H9 (cell line): ENCODE measurements at regions not wholly inside any gene's neighbourhood (a gene's known extent, or its start where the extent isn't known, plus 50 kb on each side); places are given as distances from the start of the nearest gene placed in this dataset.

ENCODE experiments used
- DNase-seq: peaks from one replicate; pipeline ENCODE4 v3.0.0-alpha.2; 2017
- H2AFZ ChIP-seq: one replicate; pipeline ENCODE4 v1.6.1; 2013; ENCODE audit warnings: mild to moderate bottlenecking, low read length, control low read depth, moderate library complexity
- H2AK5ac ChIP-seq: 2 replicates; pipeline ENCODE4 v1.6.1; 2013; ENCODE audit warnings: low read length, control low read depth, mixed read lengths; ENCODE audit not compliant: insufficient read length
- H2BK120ac ChIP-seq: one replicate; pipeline ENCODE4 v1.6.1; 2013; ENCODE audit warnings: low read depth, mild to moderate bottlenecking, low read length, control low read depth, inconsistent platforms; ENCODE audit not compliant: poor library complexity, severe bottlenecking
- H2BK12ac ChIP-seq: 2 replicates; pipeline ENCODE4 v1.6.1; 2013; ENCODE audit warnings: low read length, control low read depth, mixed read lengths, low read depth; ENCODE audit not compliant: insufficient read length
- H2BK15ac ChIP-seq: 2 replicates; pipeline ENCODE4 v1.6.1; 2013; ENCODE audit warnings: low read depth, low read length, control low read depth
- H2BK20ac ChIP-seq: one replicate; pipeline ENCODE4 v1.6.1; 2013; ENCODE audit warnings: low read depth, mild to moderate bottlenecking, low read length, control low read depth, inconsistent platforms; ENCODE audit not compliant: poor library complexity, severe bottlenecking
- H2BK5ac ChIP-seq: 2 replicates; pipeline ENCODE4 v1.6.1; 2013; ENCODE audit warnings: low read length, control low read depth, mixed read lengths; ENCODE audit not compliant: insufficient read length
- H3K14ac ChIP-seq: 2 replicates; pipeline ENCODE4 v1.6.1; 2013; ENCODE audit warnings: low read length, control low read depth; ENCODE audit not compliant: insufficient read depth
- H3K18ac ChIP-seq: 2 replicates; pipeline ENCODE4 v1.6.1; 2013; ENCODE audit warnings: low read depth, mild to moderate bottlenecking, mixed read lengths, low read length, control low read depth; ENCODE audit not compliant: insufficient read length
- H3K23ac ChIP-seq: 2 replicates; pipeline ENCODE4 v1.6.1; 2013; ENCODE audit warnings: low read length, control low read depth, mixed read lengths, low read depth; ENCODE audit not compliant: insufficient read length
- H3K23me2 ChIP-seq: 2 replicates; pipeline ENCODE4 v1.6.1; 2013; ENCODE audit warnings: low read depth, mild to moderate bottlenecking, mixed read lengths, low read length, control low read depth; ENCODE audit not compliant: insufficient read length, poor library complexity, severe bottlenecking
- H3K27ac ChIP-seq: 2 replicates; pipeline ENCODE4 v1.5.1; 2013; ENCODE audit warnings: low read length, control low read depth, mixed read lengths, low read depth; ENCODE audit not compliant: insufficient read length
- H3K27me3 ChIP-seq: 2 replicates; pipeline ENCODE4 v1.6.1; 2013; ENCODE audit warnings: low read length, control low read depth, inconsistent platforms; ENCODE audit not compliant: insufficient read depth
- H3K4ac ChIP-seq: 2 replicates; pipeline ENCODE4 v1.6.1; 2013; ENCODE audit warnings: low read depth, mild to moderate bottlenecking, control low read depth, inconsistent platforms, low read length, moderate library complexity
- H3K4me1 ChIP-seq: 2 replicates; pipeline ENCODE4 v1.6.1; 2013; ENCODE audit warnings: low read length, control low read depth, inconsistent platforms; ENCODE audit not compliant: insufficient read depth
- H3K4me2 ChIP-seq: 2 replicates; pipeline ENCODE4 v1.6.1; 2013; ENCODE audit warnings: low read length, control low read depth, mixed read lengths; ENCODE audit not compliant: insufficient read length, insufficient read depth
- H3K56ac ChIP-seq: 2 replicates; pipeline ENCODE4 v1.6.1; 2013; ENCODE audit warnings: low read depth, mild to moderate bottlenecking, mixed read lengths, low read length, control low read depth; ENCODE audit not compliant: insufficient read length
- H3K79me1 ChIP-seq: 2 replicates; pipeline ENCODE4 v1.6.1; 2013; ENCODE audit warnings: low read depth, mild to moderate bottlenecking, moderate library complexity, low read length, control low read depth, inconsistent platforms; ENCODE audit not compliant: insufficient read depth, poor library complexity, severe bottlenecking
- H3K79me2 ChIP-seq: 2 replicates; pipeline ENCODE4 v1.6.1; 2013; ENCODE audit warnings: low read length, control low read depth, inconsistent platforms; ENCODE audit not compliant: insufficient read depth
- H3K9ac ChIP-seq: 2 replicates; pipeline ENCODE4 v1.6.1; 2013; ENCODE audit warnings: low read length, control low read depth, mixed read lengths; ENCODE audit not compliant: insufficient read length; ENCODE audit errors: extremely low read depth
- H3K9me3 ChIP-seq: one replicate; pipeline ENCODE4 v1.6.1; 2013; ENCODE audit warnings: low read depth, low read length, inconsistent platforms; ENCODE audit not compliant: control insufficient read depth
- H3T11ph ChIP-seq: one replicate; pipeline ENCODE4 v1.6.1; 2013; ENCODE audit warnings: mild to moderate bottlenecking, low read length, control low read depth, inconsistent platforms
- H4K20me1 ChIP-seq: one replicate; pipeline ENCODE4 v1.6.1; 2013; ENCODE audit not compliant: control insufficient read depth, insufficient read length, insufficient read depth
- H4K5ac ChIP-seq: 2 replicates; pipeline ENCODE4 v1.6.1; 2013; ENCODE audit warnings: low read depth, mild to moderate bottlenecking, mixed read lengths, low read length, control low read depth; ENCODE audit not compliant: insufficient read length
- H4K8ac ChIP-seq: replicated peaks from 2 replicates; pipeline ENCODE4 v1.6.1; 2013; ENCODE audit warnings: low read length, control low read depth, mixed read lengths, low read depth; ENCODE audit not compliant: insufficient read length
- H4K91ac ChIP-seq: 2 replicates; pipeline ENCODE4 v1.6.1; 2013; ENCODE audit warnings: low read depth, mild to moderate bottlenecking, moderate library complexity, mixed read lengths, low read length, control low read depth; ENCODE audit not compliant: insufficient read length
- H3K27ac Mint-ChIP-seq, 3 experiments: 2 replicates in 2 of 3; 3 replicates in 1 of 3; pipeline ENCODE4 v1.8.0; 2020 to 2021; ENCODE audit warnings: mixed read lengths in 3 of 3, mild to moderate bottlenecking in 1 of 3, moderate library complexity in 1 of 3
- H3K27me3 Mint-ChIP-seq: 2 replicates; pipeline ENCODE4 v1.8.0; 2021; ENCODE audit warnings: low read depth, mild to moderate bottlenecking, moderate library complexity, mixed read lengths
- H3K36me3 Mint-ChIP-seq, 3 experiments: 2 replicates in 2 of 3; 3 replicates in 1 of 3; pipeline ENCODE4 v1.8.0; 2020 to 2021; ENCODE audit warnings: low read depth in 3 of 3, mixed read lengths in 3 of 3; ENCODE audit not compliant: insufficient read depth in 1 of 3
- H3K4me1 Mint-ChIP-seq, 2 experiments: 2 replicates each; pipeline ENCODE4 v1.8.0; 2020; ENCODE audit warnings: mixed read lengths in 2 of 2
- H3K4me3 Mint-ChIP-seq, 2 experiments: 2 replicates in 1 of 2; 3 replicates in 1 of 2; pipeline ENCODE4 v1.8.0; 2020 to 2021; ENCODE audit warnings: mild to moderate bottlenecking in 2 of 2, mixed read lengths in 2 of 2, moderate library complexity in 1 of 2
- H3K9me3 Mint-ChIP-seq, 2 experiments: 2 replicates in 1 of 2; 3 replicates in 1 of 2; pipeline ENCODE4 v1.8.0; 2020; ENCODE audit warnings: mild to moderate bottlenecking in 2 of 2, mixed read lengths in 2 of 2, moderate library complexity in 1 of 2
- WGBS: extraction: QIAGEN DNeasy Blood & Tissue Kit; methylation state at CpG from one replicate; pipeline ENCODE4 v1.1.7; 2013; ENCODE audit warnings: missing lambda C conversion rate, low lambda C conversion rate, mixed read lengths; ENCODE audit not compliant: insufficient read length; ENCODE audit errors: extremely low coverage; 5-methylcytosine and 5-hydroxymethylcytosine counted together
- TF ChIP-seq, protein P1 (sequence below): fragments of 200-600 bp; sonication (generic); conservative IDR thresholded peaks from 3 replicates; pipeline ENCODE4 v1.8.0; 2021; ENCODE audit warnings: antibody characterized with exemption, mild to moderate bottlenecking

DNA sequence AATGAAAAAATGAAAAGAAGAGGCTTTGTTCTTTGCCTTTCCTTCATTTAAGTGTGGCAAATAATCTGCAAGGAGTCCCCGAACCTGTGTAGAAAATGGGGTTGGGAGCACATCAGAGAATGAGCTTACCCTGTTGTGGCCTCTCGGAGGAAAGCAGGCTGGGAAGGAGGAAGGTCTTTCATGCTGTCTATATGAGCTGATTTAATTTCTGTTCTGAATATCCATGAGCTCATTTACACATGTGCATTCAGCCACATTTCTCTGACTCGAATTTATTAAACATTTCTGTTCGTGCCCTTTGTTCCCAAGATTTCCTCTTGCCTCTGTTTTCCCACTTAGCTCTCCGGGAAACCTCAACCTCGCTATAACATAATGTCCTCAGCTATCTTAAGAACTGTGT lies 584.4 kb upstream of the CDH4 start:
- Histone ChIP-seq H2AK5ac (no peak overlapping the region), H4K5ac (no peak overlapping the region), H3K27me3 (no peaks in the 10 kb centered on the region), H4K91ac (no peak overlapping the region), H2BK12ac (no peak overlapping the region), H3K79me2 (no peaks in the 10 kb centered on the region), H3K14ac (no peak overlapping the region), H3K18ac (no peak overlapping the region), H3K79me1 (no peaks in the 10 kb centered on the region), H3T11ph (no peak overlapping the region), H3K56ac (no peak overlapping the region), H2BK15ac (no peak overlapping the region), H3K9me3 (no peaks in the 10 kb centered on the region), H4K8ac (no peak overlapping the region), H3K4me1 (peaks cover 2% of the 10 kb centered on the region; the same call in 1 of the 2 replicates), H2BK20ac (no peak overlapping the region), H2AFZ (no peak overlapping the region), H2BK5ac (no peak overlapping the region), H4K20me1 (no peaks in the 10 kb centered on the region), H3K27ac (no peak overlapping the region), H2BK120ac (no peak overlapping the region), H3K23me2 (no peaks in the 10 kb centered on the region), H3K9ac (no peak overlapping the region), H3K4me2 (no peak overlapping the region), H3K4ac (no peak overlapping the region), H3K23ac (no peak overlapping the region)
- no peaks in the 10 kb centered on the region for H3K9me3 Mint-ChIP-seq
- TF ChIP-seq, protein P1, sequence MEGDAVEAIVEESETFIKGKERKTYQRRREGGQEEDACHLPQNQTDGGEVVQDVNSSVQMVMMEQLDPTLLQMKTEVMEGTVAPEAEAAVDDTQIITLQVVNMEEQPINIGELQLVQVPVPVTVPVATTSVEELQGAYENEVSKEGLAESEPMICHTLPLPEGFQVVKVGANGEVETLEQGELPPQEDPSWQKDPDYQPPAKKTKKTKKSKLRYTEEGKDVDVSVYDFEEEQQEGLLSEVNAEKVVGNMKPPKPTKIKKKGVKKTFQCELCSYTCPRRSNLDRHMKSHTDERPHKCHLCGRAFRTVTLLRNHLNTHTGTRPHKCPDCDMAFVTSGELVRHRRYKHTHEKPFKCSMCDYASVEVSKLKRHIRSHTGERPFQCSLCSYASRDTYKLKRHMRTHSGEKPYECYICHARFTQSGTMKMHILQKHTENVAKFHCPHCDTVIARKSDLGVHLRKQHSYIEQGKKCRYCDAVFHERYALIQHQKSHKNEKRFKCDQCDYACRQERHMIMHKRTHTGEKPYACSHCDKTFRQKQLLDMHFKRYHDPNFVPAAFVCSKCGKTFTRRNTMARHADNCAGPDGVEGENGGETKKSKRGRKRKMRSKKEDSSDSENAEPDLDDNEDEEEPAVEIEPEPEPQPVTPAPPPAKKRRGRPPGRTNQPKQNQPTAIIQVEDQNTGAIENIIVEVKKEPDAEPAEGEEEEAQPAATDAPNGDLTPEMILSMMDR, result no peak
- no peaks in the 10 kb centered on the region for H3K36me3 Mint-ChIP-seq
- WGBS, result no CpG with 5 or more reads among the region's 6 CpGs
- H3K4me1 Mint-ChIP-seq, result peaks cover 5 to 9% of the 10 kb centered on the region in 2 experiments
- DNase-seq, result no peak
- peaks cover 8% of the 10 kb centered on the region for H3K27me3 Mint-ChIP-seq
- no peak overlapping the region for H3K27ac Mint-ChIP-seq
- no peak overlapping the region for H3K4me3 Mint-ChIP-seq
